HPDE6-E6E7 (cell line): ENCODE measurements at regions not wholly inside any gene's neighbourhood (a gene's known extent, or its start where the extent isn't known, plus 50 kb on each side); places are given as distances from the start of the nearest gene placed in this dataset.
A peak's percentile ranks its signal among the peaks of the same experiment; 100 is the strongest.
"Not testable (repeated sequence)": the region's sequence is repeated elsewhere in the genome, so short reads cannot be mapped to it uniquely, and the experiment has no call there.

Source experiments
- DNase-seq: peaks from one replicate; pipeline ENCODE4 v3.0.0; 2011; ENCODE audit warnings: missing footprints; ENCODE audit errors: extremely low spot score

DNA sequence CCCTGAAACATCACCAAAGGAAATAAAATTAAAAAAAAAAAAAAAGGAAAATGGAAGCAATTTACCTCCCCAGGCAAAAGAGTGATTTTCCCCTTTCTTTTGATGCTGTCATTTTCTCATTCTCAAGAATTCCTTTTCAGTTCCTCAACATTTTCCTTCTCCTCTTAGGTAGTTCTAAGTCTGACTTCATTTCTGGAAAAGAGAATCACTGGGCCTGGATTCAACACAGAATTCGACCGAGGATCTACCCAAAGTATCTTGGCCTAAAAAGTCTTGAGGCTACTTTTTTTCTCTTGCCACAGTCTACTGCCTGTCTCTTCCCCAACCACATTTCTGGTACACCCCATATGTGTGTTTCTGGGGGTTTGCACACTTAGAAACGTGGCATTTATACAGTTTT, 717.8 kb upstream of the TBX3 start:
- no peak for DNase-seq

DNA sequence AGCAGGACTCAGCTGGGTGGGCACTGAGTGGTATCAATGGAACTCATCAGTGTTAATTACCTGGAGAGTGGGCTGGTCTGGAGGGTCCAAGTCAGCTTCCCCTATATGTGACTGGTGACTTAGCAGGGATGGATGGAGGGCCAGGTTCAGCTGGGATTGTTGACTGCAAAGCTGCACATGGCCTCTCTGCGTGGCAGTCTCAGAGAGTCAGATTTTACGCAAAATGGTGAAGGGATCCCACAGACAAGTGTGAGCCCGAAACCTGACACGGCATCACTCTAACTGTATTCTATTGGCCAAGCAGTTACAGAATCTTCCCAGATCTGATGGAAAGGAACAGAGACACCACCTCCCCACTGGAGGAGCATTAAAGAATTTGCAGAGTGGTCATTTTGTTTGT, 716.0 kb upstream of the TBX3 start:
- DNase-seq, result no peak

DNA sequence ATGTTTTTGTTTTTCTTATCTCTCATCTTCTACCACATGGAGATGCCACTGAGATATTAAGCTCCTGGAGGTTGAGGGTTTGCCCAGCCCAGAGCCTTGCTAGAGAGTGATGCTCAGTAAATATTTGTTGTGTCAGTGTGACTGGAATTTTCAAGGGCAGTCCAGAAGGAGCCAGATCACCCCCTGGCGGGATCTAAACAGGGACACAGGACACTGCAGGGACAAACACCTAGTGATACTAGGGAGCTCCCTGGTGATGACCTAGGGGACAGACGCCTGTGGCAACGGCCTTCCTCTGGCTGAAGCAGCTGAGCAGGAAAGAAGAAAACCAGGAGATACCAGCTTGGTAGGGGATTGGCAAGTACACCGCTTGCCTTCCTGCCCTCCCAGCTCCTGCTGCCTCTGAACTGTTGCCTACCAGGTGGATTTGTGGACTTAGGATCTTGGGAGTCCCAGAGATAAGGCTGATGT, 714.4 kb upstream of the TBX3 start:
- DNase-seq, result peak; percentile 45

- DNase-seq, result no peak
Observed at GRCh38 chr12:115396567-115396966, 712.6 kb upstream of the TBX3 start.

DNA sequence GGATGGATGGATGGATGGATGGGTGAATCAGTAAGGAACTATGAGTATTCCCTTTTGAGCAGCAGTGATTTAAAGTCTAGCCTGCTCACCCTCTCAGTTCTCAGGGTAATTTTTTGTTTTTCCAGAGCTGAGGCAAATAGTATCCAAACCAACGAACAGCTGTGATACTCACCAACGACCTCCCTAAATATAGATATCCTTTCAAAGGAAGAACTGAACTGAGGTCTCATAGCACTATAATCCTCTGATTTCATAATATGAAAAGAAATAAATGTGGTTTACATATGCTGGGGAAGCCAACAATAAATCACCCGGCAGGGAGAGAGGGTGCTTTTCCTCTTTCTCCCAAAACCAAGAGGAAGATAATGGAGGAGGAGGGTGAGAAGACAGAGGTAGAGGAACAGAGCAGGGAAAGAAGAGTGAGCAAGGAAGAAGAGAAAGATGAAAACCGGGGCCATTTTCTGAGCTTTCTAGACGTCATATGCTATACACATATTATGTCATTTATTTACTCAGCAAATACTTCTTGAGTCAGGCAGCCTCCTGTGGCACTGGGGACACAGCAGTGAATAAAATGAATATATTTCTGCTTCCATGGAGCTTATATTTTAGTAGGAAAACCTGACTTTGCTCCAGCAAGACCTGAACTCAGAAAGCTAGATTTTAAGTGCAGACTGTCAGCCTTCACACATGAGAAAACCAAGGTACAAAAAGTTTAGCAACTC, 710.7 kb upstream of the TBX3 start:
- DNase-seq, result no peak

GRCh38 chr12:115388139-115388538, 704.2 kb upstream of the TBX3 start:
- DNase-seq, result no peak

GRCh38 chr12:115387467-115387901, 703.5 kb upstream of the TBX3 start:
- DNase-seq, result no peak

DNA sequence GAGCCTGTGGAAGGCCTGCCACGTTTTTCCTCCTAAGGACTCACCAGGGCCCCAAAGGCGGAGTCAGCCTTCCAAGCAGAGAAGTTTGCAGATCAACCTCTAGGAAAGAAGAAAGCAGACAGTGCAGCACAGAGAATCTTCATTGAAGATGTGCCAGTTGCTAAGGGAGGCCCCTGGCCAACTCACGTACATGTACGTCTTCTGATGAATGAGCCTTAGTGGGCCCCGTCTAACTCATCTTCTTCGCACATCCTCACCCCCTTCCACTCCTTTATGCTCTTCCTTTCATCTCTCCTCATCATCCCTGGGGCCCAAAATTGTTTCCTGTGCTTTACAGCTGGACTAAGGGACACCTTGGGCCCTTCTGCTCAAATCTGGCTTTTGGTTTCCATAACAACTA, 703.0 kb upstream of the TBX3 start:
- no peak for DNase-seq

DNA sequence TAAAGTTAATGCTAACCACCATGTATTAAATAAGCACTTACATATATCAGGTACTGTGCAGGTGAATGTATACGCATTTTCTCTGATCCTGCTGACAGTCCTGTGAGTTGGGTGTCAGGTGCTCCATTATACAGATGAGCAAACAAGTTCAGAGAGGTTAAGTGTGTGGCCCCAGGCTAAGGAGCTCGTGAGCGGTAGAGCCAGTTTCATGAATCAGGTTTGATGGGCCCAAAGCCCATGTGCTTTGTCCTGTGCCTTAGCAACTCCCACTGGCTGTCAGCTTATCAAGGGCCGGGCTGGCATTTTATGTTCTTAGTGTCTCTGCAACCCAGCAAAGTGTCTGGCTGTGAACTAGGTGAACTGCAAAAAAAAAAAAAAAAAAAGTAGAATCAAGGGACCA, 701.2 kb upstream of the TBX3 start:
- DNase-seq, result no peak

GRCh38 chr12:115384391-115384790, 700.4 kb upstream of the TBX3 start:
- no peak for DNase-seq

DNA sequence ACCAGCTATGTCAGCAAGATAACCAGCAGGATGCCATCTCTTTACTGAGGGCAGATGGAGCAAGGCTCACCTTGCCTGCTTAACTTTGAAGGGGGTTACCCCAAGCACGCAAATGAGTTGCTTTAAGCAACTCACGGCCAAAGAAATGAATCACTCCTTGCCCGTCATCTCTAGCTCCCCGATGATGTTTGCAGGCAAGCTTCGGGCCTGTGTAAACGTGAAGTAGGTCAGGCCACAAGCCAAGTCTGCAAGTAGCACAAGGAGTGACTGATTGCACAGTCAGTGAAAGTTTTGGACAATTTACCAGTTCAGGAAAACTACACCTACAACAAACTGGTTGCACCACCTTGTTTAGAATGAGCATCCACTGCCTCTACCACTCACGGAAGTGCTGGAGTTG, 699.7 kb upstream of the TBX3 start:
- DNase-seq, result peak; percentile 86

DNA sequence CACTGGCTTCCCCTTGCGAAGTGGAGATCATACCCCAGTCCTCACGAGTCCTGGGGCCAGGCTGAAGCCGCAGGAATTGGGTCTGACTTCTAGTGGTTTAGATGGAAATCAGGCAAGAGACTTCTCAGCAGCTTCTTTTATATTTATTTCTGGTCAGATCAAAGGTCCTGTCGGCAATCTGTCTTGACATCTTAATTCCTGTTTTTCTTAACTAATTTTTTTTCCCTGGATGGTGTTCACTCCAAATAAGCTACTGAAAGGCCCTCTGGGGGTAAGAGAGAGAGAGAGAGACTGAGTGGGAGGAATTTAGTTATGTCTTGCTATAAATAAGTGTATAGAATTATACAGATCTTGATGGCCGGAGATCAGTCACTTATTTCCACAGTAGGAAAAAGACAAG, 698.7 kb upstream of the TBX3 start:
- no peak for DNase-seq

GRCh38 chr12:115380546-115381120, 696.7 kb upstream of the TBX3 start:
- no peak for DNase-seq

DNA sequence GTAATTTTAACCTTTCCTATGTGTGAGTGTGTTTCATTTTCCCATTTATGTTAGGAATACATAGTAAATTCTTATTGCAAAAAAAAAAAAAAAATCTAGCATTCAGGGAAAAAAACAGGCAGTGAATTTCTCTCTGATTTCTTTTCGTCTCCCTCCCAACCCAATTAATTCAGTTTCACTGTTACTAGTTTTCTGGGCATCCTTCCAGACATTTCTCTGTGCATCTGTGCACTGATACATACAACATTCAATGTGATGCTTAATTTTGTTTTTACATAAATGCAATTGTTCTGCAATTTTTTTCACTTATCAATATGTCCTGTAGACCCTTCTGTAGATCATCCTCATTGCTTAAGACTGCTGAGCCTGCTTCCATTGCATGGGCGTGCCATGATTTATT, 694.3 kb upstream of the TBX3 start:
- no peak for DNase-seq

DNA sequence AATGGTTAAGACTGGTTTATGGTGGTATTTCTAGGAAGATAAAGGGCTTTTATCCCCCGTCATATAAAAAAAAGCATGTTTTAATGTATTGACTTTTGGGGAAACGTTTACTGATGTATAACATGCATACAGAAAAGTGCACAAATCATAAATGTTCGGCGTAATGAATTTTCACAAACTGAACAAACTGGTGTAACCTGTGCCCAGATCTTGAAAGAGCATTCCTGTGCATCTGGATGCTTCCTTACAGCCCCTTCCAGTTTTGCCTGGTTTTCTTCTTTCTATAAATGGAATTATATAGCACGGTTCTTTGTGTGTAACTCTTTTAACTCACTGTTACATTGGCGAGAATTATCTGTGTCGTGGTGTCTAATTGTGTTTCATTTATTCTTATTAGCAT, 693.8 kb upstream of the TBX3 start:
- no peak for DNase-seq

GRCh38 chr12:115377230-115377629, 693.3 kb upstream of the TBX3 start:
- no peak for DNase-seq

DNA sequence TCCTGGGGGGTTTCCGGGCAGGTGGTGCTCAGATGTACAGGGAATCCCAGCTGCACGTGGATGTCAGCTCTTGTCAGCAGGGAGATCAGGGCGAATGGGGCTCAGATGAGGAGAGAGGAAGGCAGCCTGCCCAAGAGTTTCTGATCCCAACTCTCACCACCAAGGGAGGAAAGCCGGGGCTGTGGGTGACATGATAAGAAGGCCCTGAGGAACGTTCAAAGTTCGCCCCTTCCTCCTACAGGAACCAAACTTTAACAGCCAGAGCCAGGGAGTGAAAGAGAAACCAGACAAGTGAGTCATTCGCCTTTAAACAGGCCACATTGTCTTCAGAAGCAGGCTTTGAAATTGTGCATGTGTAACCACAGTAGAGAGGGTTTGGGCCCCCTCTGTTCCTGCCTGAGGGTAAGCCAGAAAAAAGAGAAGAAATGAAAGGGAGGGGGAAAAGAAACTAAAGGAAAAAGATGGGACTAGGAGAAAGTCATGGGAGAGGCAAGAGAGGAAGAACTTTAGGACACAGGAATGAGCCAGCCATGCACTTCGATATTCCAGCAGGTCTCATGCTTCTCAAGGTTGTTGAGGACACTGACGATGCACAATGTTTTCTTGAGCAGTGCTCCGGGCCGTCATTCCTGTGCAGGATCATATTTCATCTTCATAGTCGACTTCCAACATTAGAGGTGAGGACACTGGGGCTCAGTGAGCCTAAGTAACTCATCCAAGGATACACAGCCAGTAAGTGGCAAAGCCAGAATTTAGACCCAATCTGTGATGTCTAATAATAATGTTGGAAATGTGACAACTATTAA, 691.4 kb upstream of the TBX3 start:
- peak; percentile 72 for DNase-seq

- no peak for DNase-seq
Observed at GRCh38 chr12:115374480-115375185, 690.7 kb upstream of the TBX3 start.

DNA sequence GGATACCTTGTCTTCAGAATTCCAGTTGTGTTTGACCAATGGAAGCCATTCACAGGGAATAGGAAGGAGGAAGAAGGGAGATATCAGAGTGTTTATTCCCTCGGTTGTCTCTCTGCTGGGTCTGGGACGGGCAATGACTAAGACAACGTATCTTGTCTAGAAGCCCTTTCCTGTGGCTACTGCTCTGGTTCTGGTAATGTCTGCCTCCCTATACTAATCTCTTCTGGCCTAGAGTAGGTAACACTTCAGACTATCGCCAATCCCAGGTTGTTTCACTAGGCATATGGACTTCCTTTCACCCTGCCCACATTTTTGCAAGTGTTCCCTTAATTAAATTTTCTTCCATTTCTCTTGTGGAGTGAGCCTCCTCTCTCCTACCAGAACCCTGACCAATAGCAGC, 687.7 kb upstream of the TBX3 start:
- no peak for DNase-seq

DNA sequence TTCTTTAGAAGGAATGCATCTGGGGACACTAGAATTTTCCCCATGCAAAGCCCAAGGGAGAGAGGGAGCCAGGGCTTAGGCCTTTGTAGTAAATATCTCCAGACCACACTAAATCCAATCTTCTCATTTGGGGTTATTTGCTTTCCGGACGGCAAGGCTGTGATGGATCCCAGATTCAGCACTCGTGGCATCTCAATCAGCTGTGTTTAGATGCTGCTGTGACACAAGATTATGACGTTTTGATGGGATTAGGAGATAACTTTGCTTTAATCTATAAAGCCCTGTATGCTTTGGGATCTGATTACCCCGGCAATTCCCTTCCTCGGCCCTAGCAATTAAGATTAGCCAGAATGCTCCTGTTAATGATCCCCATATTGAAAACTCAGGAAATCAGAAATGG, 686.7 kb upstream of the TBX3 start:
- no peak for DNase-seq

- DNase-seq, result no peak
Observed at GRCh38 chr12:115370207-115370606, 686.2 kb upstream of the TBX3 start.

DNA sequence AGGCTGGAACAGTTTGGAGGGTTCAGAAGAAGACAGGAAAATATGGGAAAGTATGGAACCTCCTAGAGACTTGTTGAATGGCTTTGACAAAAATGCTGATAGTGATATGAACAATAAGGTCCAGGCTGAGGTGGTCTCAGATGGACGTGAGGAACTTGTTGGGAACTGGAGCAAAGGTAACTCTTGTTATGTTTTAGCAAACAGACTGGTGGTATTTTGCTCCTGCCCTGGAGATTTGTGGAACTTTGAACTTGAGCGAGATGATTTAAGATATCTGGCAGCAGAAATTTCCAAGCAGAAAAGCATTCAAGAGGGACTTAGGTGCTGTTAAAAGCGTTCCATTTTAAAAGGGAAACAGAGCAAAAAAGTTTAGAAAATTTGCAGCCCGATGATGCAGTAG, 682.3 kb upstream of the TBX3 start:
- DNase-seq, result not testable (repeated sequence)
